ENCODE measurements at regions not wholly inside any gene's neighbourhood (a gene's known extent, or its start where the extent isn't known, plus 50 kb on each side); places are given as distances from the start of the nearest gene placed in this dataset.

DNA sequence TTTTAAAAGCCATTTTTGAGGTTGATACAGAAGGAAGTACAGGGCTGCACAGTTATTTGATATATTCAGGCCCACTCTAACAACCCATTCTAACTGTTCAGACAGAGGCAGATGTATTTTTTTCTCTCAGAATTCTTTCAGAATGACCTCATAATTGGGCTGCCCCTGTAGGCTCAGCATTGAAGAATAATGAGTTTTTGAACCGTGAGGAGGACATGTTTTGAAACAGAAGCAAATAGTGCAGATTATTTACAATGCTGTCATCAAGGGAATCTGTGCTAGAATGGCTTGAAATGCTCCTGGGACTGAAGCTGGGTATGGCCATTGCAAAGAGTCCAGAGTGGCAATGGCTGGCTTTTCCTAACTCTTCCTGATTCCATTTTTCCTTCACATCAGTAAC is 158.1 kb downstream of the SOX3 start:
- TF ChIP-seq, protein P1, sequence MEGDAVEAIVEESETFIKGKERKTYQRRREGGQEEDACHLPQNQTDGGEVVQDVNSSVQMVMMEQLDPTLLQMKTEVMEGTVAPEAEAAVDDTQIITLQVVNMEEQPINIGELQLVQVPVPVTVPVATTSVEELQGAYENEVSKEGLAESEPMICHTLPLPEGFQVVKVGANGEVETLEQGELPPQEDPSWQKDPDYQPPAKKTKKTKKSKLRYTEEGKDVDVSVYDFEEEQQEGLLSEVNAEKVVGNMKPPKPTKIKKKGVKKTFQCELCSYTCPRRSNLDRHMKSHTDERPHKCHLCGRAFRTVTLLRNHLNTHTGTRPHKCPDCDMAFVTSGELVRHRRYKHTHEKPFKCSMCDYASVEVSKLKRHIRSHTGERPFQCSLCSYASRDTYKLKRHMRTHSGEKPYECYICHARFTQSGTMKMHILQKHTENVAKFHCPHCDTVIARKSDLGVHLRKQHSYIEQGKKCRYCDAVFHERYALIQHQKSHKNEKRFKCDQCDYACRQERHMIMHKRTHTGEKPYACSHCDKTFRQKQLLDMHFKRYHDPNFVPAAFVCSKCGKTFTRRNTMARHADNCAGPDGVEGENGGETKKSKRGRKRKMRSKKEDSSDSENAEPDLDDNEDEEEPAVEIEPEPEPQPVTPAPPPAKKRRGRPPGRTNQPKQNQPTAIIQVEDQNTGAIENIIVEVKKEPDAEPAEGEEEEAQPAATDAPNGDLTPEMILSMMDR (conservative IDR thresholded peaks at IDR 0.05; ENCODE audit: low read depth), result no peak
- H3K27ac ChIP-seq, result no peak overlapping the region
- ChIA-PET POLR2A (ENCODE audit: low non-redundant PET) (no interaction called here), CTCF (no interaction called here)
- no peak for DNase-seq (ENCODE audit: low spot score)

DNA sequence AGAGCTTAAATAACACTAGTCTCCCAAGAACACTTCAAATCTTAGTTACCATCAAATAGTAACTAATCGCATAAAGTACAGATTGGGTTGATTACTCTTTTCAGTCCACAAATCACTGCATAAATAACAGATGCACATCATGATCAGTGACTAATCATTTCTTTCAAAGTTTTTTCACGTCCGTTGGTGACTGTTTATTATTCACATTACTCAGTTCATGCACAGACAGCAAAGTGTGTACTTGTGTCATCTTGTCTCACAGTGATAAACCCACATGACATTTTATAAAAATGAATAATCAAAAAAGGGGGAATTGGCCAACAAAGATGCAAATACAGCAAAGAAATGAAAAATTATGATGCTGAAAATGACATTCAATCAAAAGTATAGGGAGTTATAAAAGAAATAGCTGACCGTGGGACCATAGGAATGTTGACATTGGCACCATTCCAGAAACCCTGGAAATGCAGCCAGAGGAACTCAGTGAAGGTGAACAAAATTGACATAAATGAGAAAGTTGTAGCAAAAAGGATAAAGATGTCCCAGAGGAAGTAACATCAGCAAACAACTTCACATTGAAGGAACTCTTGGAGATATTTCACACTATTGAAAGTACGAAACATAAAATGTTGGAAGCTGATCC is 161.5 kb downstream of the SOX3 start:
- POLR2A ChIA-PET (ENCODE audit: low non-redundant PET), result no interaction called here
- DNase-seq (ENCODE audit: low spot score), result no peak
- CTCF ChIA-PET, result no interaction called here
- TF ChIP-seq, protein P1 (conservative IDR thresholded peaks at IDR 0.05; ENCODE audit: low read depth), result no peak
- no peak overlapping the region for H3K27ac ChIP-seq

DNA sequence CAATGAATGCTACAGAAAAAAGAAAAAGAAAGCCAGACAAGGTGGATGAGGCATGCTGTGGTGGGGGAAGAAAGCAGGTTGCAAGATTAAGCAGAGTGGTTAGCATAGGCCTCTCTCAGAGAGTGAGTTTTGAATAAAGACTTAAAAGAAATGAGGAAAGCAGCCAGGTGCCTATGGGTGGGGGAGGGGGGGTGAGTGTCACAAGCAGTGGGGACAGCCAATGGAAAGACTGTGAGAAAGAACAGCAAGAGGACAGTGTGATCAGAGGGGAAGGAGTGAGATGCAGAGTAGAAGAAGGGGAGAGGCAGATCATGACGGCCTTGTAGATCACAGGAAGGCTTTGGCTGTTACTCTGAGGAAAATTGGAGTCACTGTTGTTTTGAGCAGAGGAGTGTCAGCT is 162.5 kb downstream of the SOX3 start:
- TF ChIP-seq, protein P1 (conservative IDR thresholded peaks at IDR 0.05; ENCODE audit: low read depth), result no peak
- CTCF ChIA-PET, result no interaction called here
- no peak for DNase-seq (ENCODE audit: low spot score)
- POLR2A ChIA-PET (ENCODE audit: low non-redundant PET), result no interaction called here
- H3K27ac ChIP-seq, result no peak overlapping the region

DNA sequence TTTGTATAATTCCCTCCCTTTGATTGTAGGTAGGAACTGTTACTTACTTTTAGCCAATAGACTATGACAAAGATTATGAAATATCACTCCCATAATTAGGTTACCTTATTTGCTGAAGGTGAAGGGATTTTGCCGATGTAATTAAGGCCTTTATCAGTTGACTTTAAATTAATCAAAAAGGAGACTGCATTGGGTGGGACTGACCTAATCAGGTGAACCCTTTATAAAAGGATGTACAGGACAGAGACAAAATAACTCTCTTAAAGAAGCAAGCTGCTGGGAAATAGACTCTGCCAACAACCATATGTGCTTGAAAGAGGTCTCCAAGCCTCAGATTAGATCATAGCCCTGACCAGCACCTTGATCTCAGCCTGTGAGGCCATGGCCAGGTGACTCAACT is 167.6 kb downstream of the SOX3 start:
- H3K27ac ChIP-seq, result no peak overlapping the region
- DNase-seq (ENCODE audit: low spot score), result no peak
- TF ChIP-seq, protein P1 (conservative IDR thresholded peaks at IDR 0.05; ENCODE audit: low read depth), result no peak
- ChIA-PET POLR2A (ENCODE audit: low non-redundant PET) (no interaction called here), CTCF (no interaction called here)

DNA sequence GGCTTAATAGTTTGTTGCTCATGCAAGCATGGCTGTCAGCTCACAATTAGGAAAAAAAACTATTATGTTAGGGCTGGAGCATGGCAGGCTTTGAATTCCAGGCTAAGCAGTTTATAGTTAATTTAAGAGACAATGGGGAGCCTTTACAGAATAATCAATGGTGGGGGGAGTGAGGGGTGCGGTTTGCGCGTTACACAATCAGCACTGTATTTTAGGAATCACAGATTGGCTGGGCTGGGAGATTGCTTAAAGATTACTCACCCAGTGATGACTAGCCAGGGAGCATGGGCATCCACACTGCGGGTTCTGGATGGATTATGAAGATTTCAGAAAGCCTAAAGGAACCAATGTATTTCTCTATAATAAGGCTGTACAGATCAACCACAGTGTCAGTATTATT is 186.6 kb downstream of the SOX3 start:
- DNase-seq (ENCODE audit: low spot score), result peak; percentile 26
- H3K27ac ChIP-seq, result no peak overlapping the region
- ChIA-PET POLR2A (ENCODE audit: low non-redundant PET) (no interaction called here), CTCF (no interaction called here)
- TF ChIP-seq, protein P1 (conservative IDR thresholded peaks at IDR 0.05; ENCODE audit: low read depth), result no peak

DNA sequence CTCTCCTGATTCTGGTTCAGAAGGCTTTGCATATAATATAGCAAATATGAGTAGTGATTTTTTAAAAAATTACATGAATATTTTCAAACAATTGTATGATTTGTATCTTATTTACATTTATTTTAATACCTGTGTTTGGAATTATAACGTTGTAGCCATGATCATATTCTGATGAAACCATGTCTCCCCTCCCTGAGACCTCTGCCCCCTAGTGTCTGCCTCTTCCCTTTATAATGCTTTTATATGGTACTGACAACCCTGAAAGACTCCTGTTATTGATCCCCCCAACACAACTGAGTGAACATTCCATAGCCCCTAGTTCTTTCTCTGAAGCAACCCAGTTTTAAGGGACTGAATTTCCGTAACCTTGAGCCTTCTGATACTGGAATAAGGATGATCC is 187.4 kb downstream of the SOX3 start:
- no peak for DNase-seq (ENCODE audit: low spot score)
- CTCF ChIA-PET, result no interaction called here
- POLR2A ChIA-PET (ENCODE audit: low non-redundant PET), result no interaction called here
- TF ChIP-seq, protein P1 (conservative IDR thresholded peaks at IDR 0.05; ENCODE audit: low read depth), result no peak
- H3K27ac ChIP-seq, result no peak overlapping the region
